ENCODE measurements at regions not wholly inside any gene's neighbourhood (a gene's known extent, or its start where the extent isn't known, plus 50 kb on each side); places are given as distances from the start of the nearest gene placed in this dataset.

GRCh38 chr5:113721171-113721570, 207.7 kb downstream of the YTHDC2 start:
- TF ChIP-seq POLR2A (IDR thresholded peaks at IDR 0.05) = no peak
- TF ChIP-seq, protein P1, sequence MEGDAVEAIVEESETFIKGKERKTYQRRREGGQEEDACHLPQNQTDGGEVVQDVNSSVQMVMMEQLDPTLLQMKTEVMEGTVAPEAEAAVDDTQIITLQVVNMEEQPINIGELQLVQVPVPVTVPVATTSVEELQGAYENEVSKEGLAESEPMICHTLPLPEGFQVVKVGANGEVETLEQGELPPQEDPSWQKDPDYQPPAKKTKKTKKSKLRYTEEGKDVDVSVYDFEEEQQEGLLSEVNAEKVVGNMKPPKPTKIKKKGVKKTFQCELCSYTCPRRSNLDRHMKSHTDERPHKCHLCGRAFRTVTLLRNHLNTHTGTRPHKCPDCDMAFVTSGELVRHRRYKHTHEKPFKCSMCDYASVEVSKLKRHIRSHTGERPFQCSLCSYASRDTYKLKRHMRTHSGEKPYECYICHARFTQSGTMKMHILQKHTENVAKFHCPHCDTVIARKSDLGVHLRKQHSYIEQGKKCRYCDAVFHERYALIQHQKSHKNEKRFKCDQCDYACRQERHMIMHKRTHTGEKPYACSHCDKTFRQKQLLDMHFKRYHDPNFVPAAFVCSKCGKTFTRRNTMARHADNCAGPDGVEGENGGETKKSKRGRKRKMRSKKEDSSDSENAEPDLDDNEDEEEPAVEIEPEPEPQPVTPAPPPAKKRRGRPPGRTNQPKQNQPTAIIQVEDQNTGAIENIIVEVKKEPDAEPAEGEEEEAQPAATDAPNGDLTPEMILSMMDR (IDR thresholded peaks at IDR 0.05) = no peak
